Astrocyte of the spinal cord (primary cell): ENCODE measurements at regions not wholly inside any gene's neighbourhood (a gene's known extent, or its start where the extent isn't known, plus 50 kb on each side); places are given as distances from the start of the nearest gene placed in this dataset.

Experiments
- DNase-seq: peaks from one replicate; pipeline ENCODE4 v3.0.0; 2011; ENCODE audit warnings: low read depth, low spot score
- H3K4me3 ChIP-seq: 2 replicates; pipeline ENCODE4 v1.5.1; 2011; ENCODE audit warnings: low read depth, mild to moderate bottlenecking, low read length, moderate library complexity
- CTCF ChIP-seq: IDR thresholded peaks from 2 replicates; pipeline ENCODE4 v1.5.1; 2012; ENCODE audit warnings: low read depth, mild to moderate bottlenecking, low read length, inconsistent platforms
- in situ Hi-C: cut with HindIII; loops from 2 replicates; pipeline ENCODE4 v1.10.0; 2017; ENCODE audit warnings: low sequenced_read_pairs

GRCh38 chr20:63060057-63060991 lies 53.6 kb upstream of the BHLHE23 start:
- DNase-seq = no peak
- no peak overlapping the region for H3K4me3 ChIP-seq
- no peak for TF ChIP-seq CTCF
- in situ Hi-C loops = no loop called here

GRCh38 chr20:63059684-63060056 lies 52.9 kb upstream of the BHLHE23 start:
- no peak for TF ChIP-seq CTCF
- H3K4me3 ChIP-seq = no peak overlapping the region
- no peak for DNase-seq
- in situ Hi-C loops = no loop called here

- H3K4me3 ChIP-seq = no peak overlapping the region
- in situ Hi-C loops = no loop called here
- no peak for TF ChIP-seq CTCF
- no peak for DNase-seq
These were observed 52.1 kb upstream of the BHLHE23 start for GRCh38 chr20:63058696-63059335.

GRCh38 chr20:63057171-63058117 lies 50.7 kb upstream of the BHLHE23 start:
- H3K4me3 ChIP-seq = no peak overlapping the region
- in situ Hi-C loops = no loop called here
- TF ChIP-seq CTCF = no peak
- peak; percentile 5 for DNase-seq

- TF ChIP-seq CTCF = peak; percentile 73
- H3K4me3 ChIP-seq = no peak overlapping the region
- no peak for DNase-seq
- in situ Hi-C loops = no loop called here
These were observed 49.7 kb upstream of the BHLHE23 start for GRCh38 chr20:63056236-63057170.
